Nephron (organoid): ENCODE measurements at regions not wholly inside any gene's neighbourhood (a gene's known extent, or its start where the extent isn't known, plus 50 kb on each side); places are given as distances from the start of the nearest gene placed in this dataset.

ENCODE experiments used
- H3K27ac Mint-ChIP-seq, 3 experiments: 2 replicates each; pipeline ENCODE4 v1.8.0; 2020; ENCODE audit warnings: mixed read lengths in 3 of 3, mild to moderate bottlenecking in 2 of 3, moderate library complexity in 1 of 3
- H3K27me3 Mint-ChIP-seq: 2 replicates; pipeline ENCODE4 v1.8.0; 2021; ENCODE audit warnings: low read depth, mild to moderate bottlenecking, moderate library complexity, mixed read lengths
- H3K36me3 Mint-ChIP-seq: 2 replicates; pipeline ENCODE4 v1.8.0; 2020; ENCODE audit warnings: low read depth, mixed read lengths
- H3K4me1 Mint-ChIP-seq: 2 replicates; pipeline ENCODE4 v1.8.0; 2020; ENCODE audit warnings: mixed read lengths
- H3K4me3 Mint-ChIP-seq, 3 experiments: 2 replicates each; pipeline ENCODE4 v1.8.0; 2020; ENCODE audit warnings: mild to moderate bottlenecking in 3 of 3, mixed read lengths in 3 of 3, moderate library complexity in 2 of 3
- H3K9me3 Mint-ChIP-seq: 2 replicates; pipeline ENCODE4 v1.8.0; 2020; ENCODE audit warnings: mixed read lengths
- CTCF ChIP-seq, 3 experiments: fragments of 200-600 bp; sonication (generic); IDR thresholded peaks; one replicate each; pipeline ENCODE4 v1.5.0; 2021; ENCODE audit warnings: antibody characterized with exemption in 3 of 3; ENCODE audit not compliant: unreplicated experiment in 3 of 3

DNA sequence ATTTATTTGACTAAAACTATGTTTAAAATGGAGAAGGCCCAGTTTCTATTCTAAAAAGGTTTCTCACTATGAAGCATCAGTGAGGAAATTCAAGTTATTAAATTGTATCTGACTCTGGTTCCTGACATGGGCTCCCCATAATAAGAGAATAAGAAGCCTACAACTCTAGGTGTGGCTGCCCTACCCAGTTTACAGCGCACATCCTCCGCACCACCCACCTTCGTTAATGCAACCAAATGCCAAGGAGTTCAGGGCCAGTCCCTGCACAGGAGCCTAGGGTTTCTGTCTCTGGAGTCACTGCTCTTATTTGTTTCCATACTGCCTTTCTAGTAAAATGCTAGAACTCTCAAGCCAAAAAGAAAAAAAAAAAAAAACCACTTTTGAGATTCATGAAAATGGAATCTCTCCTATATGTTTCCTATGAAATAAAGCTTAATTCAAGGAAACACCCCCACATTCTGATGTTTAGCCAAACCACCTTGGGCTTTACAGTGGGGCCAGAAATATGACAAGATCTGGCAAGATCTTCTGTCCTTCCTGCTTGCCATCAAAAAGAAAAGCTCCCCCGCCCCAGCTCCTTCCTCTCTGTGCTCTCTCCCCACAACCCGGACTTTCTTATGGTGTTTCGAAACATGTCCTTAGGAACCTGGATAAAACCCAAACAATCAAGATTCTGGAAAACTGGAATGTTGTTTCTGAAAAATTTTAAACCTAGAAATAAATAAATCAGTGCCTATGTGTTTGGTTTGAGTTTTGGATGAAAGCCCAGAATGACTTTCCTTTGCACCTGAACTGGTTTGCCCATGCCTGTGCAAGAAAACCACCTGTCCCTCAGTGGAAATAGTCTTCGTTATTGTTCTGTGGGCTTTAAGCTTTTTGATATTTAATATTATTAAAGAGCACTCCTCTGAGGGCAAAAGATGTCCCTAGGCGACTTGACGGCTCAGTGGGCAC, 136.7 kb downstream of the SP3 start:
- Mint-ChIP-seq H3K4me1 (peaks cover 64% of the 10 kb centered on the region), H3K9me3 (no peaks in the 10 kb centered on the region), H3K36me3 (no peaks in the 10 kb centered on the region), H3K27ac (peak overlapping the region; percentile 35 to 84 (median 81)), H3K27me3 (peaks cover 8% of the 10 kb centered on the region), H3K4me3 (peak overlapping the region in 1 of 3 experiments; percentile 45)
- TF ChIP-seq CTCF (IDR thresholded peaks at IDR 0.05; ENCODE audit: unreplicated experiment in 3 of 3) = no peak

GRCh38 chr2:173829727-173830126, 135.4 kb downstream of the SP3 start:
- TF ChIP-seq CTCF (IDR thresholded peaks at IDR 0.05; ENCODE audit: unreplicated experiment in 3 of 3) = no peak
- Mint-ChIP-seq H3K4me1 (peaks cover 69% of the 10 kb centered on the region), H3K9me3 (peaks cover 3% of the 10 kb centered on the region), H3K4me3 (no peak overlapping the region), H3K27me3 (peaks cover 8% of the 10 kb centered on the region), H3K27ac (peak overlapping the region; percentile 21 to 94 (median 56)), H3K36me3 (no peaks in the 10 kb centered on the region)

DNA sequence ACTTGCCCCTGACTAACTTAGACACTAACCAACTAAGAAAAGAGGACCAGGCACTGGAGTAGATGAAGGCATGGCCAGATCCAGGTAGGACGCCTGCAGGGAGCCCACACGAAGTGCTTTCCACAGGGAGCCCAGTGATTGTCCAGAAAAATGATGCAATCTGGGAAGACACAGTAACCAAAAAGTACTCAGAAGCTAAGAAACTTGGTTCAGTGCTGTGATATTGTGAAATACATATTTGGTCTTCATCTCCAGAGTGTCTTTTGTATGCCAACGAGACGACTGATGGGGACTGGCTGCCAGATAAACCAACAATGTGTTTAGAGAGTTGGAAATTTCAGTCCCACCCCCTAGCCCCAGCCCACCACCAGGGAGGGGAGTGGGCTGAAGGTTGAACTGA, 135.0 kb downstream of the SP3 start:
- peaks cover 8% of the 10 kb centered on the region for H3K27me3 Mint-ChIP-seq
- no peak for TF ChIP-seq CTCF (IDR thresholded peaks at IDR 0.05; ENCODE audit: unreplicated experiment in 3 of 3)
- peaks cover 3% of the 10 kb centered on the region for H3K9me3 Mint-ChIP-seq
- H3K4me1 Mint-ChIP-seq = peaks cover 69% of the 10 kb centered on the region
- H3K36me3 Mint-ChIP-seq = no peaks in the 10 kb centered on the region
- peak overlapping the region; percentile 21 to 94 (median 56) for H3K27ac Mint-ChIP-seq
- no peak overlapping the region for H3K4me3 Mint-ChIP-seq

DNA sequence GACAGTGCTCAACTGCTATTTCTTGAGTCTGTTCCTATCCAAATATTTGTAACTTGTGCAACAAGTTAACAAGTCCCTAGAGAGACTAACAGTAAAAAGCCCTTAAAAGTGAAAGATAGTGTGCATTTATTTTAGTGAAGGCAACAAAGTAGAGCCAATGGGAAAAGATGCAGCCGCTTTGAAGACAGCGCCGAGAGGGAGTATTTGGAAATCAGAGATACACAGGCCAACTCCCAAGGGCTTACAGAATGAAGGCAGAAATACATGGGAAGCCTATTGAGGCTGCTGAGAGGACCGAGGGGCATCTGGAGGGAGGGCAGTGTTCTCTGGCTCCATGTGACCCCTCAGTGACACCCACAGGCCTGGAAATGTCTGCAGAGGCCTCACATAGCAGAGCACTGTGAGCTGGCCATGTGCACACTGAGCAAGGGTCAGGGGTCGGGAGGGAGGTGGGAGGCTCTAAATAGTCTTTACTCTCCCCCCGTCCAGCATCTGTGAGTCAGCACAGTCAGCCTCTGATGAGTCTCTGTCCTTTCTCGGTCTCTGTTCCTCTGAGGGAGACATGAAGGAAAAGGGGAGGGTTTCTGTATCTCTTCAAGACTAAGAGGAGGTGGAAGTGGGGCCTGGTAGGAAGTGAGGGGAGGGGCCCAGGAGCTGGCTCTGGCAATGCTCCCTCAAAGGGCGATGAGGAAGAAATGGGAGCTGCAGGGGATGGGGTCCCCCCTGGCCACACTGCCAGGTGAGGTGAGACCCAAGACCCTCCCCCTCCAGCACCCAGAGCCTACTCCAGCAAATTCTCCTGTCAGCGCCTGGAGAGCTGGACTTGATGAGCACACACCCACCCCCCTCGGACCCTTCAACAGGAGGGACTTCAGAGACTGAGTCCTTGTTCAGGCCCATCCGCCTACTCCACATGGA, 133.6 kb downstream of the SP3 start:
- peaks cover 70% of the 10 kb centered on the region for H3K4me1 Mint-ChIP-seq
- peaks cover 8% of the 10 kb centered on the region for H3K27me3 Mint-ChIP-seq
- H3K4me3 Mint-ChIP-seq = peak overlapping the region in 2 of 3 experiments; percentile 2 to 40
- H3K36me3 Mint-ChIP-seq = no peaks in the 10 kb centered on the region
- TF ChIP-seq CTCF (IDR thresholded peaks at IDR 0.05; ENCODE audit: unreplicated experiment in 3 of 3) = no peak
- H3K27ac Mint-ChIP-seq = peak overlapping the region; percentile 83 to 94 (median 84)
- peaks cover 3% of the 10 kb centered on the region for H3K9me3 Mint-ChIP-seq

GRCh38 chr2:173834141-173834540, 131.0 kb downstream of the SP3 start:
- H3K9me3 Mint-ChIP-seq = peaks cover 3% of the 10 kb centered on the region
- no peak for TF ChIP-seq CTCF (IDR thresholded peaks at IDR 0.05; ENCODE audit: unreplicated experiment in 3 of 3)
- peak overlapping the region in 2 of 3 experiments; percentile 6 to 46 for H3K27ac Mint-ChIP-seq
- no peaks in the 10 kb centered on the region for H3K27me3 Mint-ChIP-seq
- H3K4me1 Mint-ChIP-seq = peaks cover 49% of the 10 kb centered on the region
- no peaks in the 10 kb centered on the region for H3K36me3 Mint-ChIP-seq
- no peak overlapping the region for H3K4me3 Mint-ChIP-seq
